ENCODE measurements at regions not wholly inside any gene's neighbourhood (a gene's known extent, or its start where the extent isn't known, plus 50 kb on each side); places are given as distances from the start of the nearest gene placed in this dataset.
A peak's percentile ranks its signal among the peaks of the same experiment; 100 is the strongest.

DNA sequence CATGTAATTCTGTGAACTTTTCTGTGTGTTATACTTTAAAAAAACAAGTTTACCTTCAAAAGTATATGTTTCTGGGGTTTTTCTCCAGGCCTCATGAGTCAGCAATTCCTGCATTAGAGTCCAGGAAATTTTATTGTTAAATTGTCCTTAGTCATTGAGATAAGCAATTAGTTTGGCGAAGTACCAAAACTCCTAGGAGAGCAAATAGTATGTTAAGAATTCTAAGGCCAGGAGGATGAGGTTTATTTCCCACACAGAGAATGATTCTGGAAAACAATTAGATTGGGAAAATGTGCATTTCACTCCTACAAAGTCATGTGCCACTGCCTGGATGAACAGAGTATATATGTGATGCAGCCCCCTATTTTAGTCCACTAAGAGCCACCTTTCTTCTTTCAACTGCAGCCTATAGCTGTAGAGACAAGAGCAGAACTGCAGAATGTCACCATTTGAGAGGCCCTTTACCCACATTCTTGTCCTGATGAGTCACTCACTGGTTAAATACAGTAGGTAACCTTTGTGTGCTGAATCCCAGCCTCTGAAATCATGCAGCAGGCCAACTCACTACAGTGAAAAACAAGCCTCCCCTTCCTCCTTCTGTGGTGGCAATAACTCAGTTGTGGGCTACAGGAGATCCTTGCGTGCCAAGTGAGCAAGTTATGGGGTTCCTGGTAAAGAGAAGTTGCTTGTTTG, 452.8 kb upstream of the THBS1 start (continued):
- no peak; the same call in 1 of the 2 replicates for TF ChIP-seq ZNF503 (CRISPR knock-in tag; IDR thresholded peaks at IDR 0.05)
- TF ChIP-seq, protein P1, sequence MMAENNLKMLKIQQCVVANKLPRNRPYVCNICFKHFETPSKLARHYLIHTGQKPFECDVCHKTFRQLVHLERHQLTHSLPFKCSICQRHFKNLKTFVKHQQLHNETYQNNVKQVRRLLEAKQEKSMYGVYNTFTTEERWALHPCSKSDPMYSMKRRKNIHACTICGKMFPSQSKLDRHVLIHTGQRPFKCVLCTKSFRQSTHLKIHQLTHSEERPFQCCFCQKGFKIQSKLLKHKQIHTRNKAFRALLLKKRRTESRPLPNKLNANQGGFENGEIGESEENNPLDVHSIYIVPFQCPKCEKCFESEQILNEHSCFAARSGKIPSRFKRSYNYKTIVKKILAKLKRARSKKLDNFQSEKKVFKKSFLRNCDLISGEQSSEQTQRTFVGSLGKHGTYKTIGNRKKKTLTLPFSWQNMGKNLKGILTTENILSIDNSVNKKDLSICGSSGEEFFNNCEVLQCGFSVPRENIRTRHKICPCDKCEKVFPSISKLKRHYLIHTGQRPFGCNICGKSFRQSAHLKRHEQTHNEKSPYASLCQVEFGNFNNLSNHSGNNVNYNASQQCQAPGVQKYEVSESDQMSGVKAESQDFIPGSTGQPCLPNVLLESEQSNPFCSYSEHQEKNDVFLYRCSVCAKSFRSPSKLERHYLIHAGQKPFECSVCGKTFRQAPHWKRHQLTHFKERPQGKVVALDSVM (CRISPR knock-in tag; IDR thresholded peaks at IDR 0.05): peak; percentile 71; the same call in 1 of the 2 replicates
- TF ChIP-seq ZNF841 (CRISPR knock-in tag; IDR thresholded peaks at IDR 0.05; ENCODE audit: borderline replicate concordance): no peak
- TF ChIP-seq FOXA1 (IDR thresholded peaks at IDR 0.05): no peak
- peak; percentile 46; the same call in 1 of the 2 replicates for TF ChIP-seq FOXA1 (CRISPR knock-in tag; IDR thresholded peaks at IDR 0.05)
- peak; percentile 40; the same call in 1 of the 2 replicates for TF ChIP-seq GATAD1 (CRISPR knock-in tag; IDR thresholded peaks at IDR 0.05)
- no peak for TF ChIP-seq FOXP1 (IDR thresholded peaks at IDR 0.05)
- TF ChIP-seq FOXP1 (CRISPR knock-in tag; IDR thresholded peaks at IDR 0.05): peak; percentile 63
- no peak for TF ChIP-seq NR2F6 (IDR thresholded peaks at IDR 0.05)
- peak; percentile 61 for TF ChIP-seq NR2F6 (CRISPR knock-in tag; IDR thresholded peaks at IDR 0.05)
- no peak for TF ChIP-seq GABPA (IDR thresholded peaks at IDR 0.05; ENCODE audit: low read depth, low read length)
- 0 out of 2 replicates have a peak, but pooled peaks have one; percentile 8 for TF ChIP-seq GABPA (CRISPR knock-in tag; IDR thresholded peaks at IDR 0.05; ENCODE audit: low read depth)
- TF ChIP-seq, protein P2, sequence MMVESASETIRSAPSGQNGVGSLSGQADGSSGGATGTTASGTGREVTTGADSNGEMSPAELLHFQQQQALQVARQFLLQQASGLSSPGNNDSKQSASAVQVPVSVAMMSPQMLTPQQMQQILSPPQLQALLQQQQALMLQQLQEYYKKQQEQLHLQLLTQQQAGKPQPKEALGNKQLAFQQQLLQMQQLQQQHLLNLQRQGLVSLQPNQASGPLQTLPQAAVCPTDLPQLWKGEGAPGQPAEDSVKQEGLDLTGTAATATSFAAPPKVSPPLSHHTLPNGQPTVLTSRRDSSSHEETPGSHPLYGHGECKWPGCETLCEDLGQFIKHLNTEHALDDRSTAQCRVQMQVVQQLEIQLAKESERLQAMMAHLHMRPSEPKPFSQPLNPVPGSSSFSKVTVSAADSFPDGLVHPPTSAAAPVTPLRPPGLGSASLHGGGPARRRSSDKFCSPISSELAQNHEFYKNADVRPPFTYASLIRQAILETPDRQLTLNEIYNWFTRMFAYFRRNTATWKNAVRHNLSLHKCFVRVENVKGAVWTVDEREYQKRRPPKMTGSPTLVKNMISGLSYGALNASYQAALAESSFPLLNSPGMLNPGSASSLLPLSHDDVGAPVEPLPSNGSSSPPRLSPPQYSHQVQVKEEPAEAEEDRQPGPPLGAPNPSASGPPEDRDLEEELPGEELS (CRISPR knock-in tag; IDR thresholded peaks at IDR 0.05): peak; percentile 59
- no peak for TF ChIP-seq ZMAT5 (CRISPR knock-in tag; IDR thresholded peaks at IDR 0.05; ENCODE audit: borderline replicate concordance, low read depth)
- TF ChIP-seq SOX13 (IDR thresholded peaks at IDR 0.05): peak; percentile 46; the same call in 1 of the 2 replicates
- TF ChIP-seq SOX13 (CRISPR knock-in tag; conservative IDR thresholded peaks at IDR 0.05 in 1 of 2, IDR thresholded peaks at IDR 0.05 in 1 of 2): peak in 1 of 2 experiments; percentile 83; a peak in 2 of 4 replicates
- peak; percentile 80 for TF ChIP-seq HOMEZ (CRISPR knock-in tag; IDR thresholded peaks at IDR 0.05; ENCODE audit: low read depth)
- TF ChIP-seq ISX (CRISPR knock-in tag; conservative IDR thresholded peaks at IDR 0.05): no peak
- peak; percentile 36; the same call in 1 of the 2 replicates for TF ChIP-seq STAG1 (CRISPR knock-in tag; IDR thresholded peaks at IDR 0.05)
- TF ChIP-seq ZMYM4 (CRISPR knock-in tag; IDR thresholded peaks at IDR 0.05): peak; percentile 64
- peak; percentile 68 for TF ChIP-seq ISL2 (CRISPR knock-in tag; IDR thresholded peaks at IDR 0.05)
- TF ChIP-seq PPARG (CRISPR knock-in tag; conservative IDR thresholded peaks at IDR 0.05): peak; percentile 99
- TF ChIP-seq, protein P3, sequence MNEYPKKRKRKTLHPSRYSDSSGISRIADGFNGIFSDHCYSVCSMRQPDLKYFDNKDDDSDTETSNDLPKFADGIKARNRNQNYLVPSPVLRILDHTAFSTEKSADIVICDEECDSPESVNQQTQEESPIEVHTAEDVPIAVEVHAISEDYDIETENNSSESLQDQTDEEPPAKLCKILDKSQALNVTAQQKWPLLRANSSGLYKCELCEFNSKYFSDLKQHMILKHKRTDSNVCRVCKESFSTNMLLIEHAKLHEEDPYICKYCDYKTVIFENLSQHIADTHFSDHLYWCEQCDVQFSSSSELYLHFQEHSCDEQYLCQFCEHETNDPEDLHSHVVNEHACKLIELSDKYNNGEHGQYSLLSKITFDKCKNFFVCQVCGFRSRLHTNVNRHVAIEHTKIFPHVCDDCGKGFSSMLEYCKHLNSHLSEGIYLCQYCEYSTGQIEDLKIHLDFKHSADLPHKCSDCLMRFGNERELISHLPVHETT (CRISPR knock-in tag; conservative IDR thresholded peaks at IDR 0.05): no peak
